ENCODE measurements at regions not wholly inside any gene's neighbourhood (a gene's known extent, or its start where the extent isn't known, plus 50 kb on each side); places are given as distances from the start of the nearest gene placed in this dataset.
"Not testable (repeated sequence)": the region's sequence is repeated elsewhere in the genome, so short reads cannot be mapped to it uniquely, and the experiment has no call there.

DNA sequence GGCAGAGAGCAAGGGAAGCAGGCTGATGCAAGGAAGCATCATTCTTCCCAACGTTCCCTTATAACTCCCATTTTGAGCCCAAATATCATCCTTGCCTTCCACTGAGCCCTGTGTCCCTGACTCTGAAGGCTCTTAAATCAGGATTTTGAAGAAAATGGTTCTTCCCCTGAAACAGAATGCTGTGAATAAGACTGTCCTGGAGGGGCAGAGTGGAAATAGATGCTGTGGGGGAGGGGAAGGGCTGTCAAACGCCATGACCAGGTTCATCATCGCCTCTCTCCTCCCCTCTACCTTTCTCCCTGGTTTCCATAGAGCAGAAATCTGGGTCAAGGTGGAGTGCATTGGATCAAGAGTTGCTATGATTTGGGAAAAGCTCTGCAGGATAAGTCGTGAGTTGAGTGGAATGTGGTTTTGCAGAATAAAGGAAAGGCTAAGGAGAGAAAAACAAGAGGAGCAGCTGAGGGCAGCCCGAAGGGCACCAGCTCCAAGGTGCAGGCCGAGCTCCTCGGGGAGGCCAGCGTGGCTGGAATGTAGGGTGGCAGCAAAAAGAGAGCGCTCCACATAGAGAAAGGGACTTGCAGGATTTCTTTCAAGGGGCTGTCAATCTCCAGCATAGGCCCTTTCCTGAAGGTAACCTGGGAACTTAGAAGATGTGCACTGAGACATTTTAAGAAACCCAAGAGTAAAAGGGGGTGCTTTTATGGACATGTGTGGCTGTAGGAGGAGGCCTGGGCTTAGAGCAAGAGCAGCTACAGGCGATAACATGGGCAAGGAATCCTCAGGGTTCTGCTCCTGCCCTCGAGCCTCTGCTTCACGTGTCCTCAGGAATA, 120.8 kb upstream of the CDYL start:
- no peak for DNase-seq (ENCODE audit: low read depth)

DNA sequence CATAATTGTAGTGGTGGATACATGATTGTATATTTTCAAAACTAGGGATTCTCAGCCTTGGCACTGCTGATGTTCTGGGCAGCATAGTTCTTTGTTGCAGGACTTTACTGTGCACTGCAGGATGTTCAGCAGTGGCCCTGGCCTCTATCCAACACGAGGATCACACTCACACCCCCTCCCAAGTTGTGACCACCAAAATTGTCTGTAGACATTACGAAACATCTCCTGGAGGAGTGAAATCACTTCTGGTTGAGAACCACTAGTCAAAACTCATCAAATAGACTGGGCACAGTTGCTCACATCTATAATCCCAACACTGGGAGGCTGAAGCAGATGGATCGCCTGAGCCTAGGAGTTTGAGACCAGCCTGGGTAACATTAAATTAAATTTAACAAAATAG, 123.1 kb upstream of the CDYL start:
- no peak for DNase-seq (ENCODE audit: low read depth)

DNA sequence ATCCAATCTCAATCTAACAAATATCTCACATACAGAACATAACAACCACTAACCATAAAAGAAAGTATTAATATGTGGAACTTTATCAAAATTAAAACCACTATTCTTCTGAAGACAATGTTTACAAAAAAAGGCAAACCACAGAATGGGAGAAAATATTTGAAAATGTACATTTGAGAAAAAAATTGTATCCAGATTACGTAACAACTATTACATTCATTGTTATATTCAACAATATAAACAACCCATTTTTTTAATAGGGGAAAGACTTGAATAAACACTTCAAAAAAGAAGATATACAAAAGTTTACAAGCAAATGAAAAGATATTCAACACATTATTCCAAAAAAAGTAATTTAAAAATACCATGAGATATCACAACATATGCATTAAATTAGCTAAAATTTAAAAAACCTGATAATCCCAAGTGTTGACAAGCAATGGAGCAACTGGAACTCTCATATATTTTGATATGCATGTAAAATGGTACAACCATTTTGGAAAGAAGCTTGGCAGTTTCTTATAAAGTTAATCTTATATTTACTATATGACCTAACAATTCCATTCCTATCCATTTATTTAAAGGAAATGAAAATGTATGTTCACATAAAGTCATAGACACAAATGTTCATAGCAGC, 124.3 kb upstream of the CDYL start:
- no peak for DNase-seq (ENCODE audit: low read depth)

DNA sequence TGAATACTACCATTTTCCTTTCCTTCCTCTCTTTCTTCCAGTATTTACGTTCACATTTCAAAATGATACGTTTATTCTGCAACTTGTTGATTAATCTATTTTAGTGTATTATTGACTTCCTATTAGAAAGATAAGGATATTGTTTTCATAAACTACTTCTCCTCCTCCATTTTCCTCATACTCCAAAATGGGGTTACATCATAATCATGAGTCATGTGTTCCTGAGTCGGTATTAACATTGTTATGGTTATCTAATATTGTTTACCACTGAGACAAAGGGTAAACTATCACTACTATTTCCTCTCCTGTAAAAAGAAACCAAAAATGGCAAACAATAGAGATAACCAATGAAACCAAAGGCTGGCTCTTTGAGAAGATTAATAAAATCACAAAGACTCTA, 126.5 kb upstream of the CDYL start:
- no peak for DNase-seq (ENCODE audit: low read depth)

DNA sequence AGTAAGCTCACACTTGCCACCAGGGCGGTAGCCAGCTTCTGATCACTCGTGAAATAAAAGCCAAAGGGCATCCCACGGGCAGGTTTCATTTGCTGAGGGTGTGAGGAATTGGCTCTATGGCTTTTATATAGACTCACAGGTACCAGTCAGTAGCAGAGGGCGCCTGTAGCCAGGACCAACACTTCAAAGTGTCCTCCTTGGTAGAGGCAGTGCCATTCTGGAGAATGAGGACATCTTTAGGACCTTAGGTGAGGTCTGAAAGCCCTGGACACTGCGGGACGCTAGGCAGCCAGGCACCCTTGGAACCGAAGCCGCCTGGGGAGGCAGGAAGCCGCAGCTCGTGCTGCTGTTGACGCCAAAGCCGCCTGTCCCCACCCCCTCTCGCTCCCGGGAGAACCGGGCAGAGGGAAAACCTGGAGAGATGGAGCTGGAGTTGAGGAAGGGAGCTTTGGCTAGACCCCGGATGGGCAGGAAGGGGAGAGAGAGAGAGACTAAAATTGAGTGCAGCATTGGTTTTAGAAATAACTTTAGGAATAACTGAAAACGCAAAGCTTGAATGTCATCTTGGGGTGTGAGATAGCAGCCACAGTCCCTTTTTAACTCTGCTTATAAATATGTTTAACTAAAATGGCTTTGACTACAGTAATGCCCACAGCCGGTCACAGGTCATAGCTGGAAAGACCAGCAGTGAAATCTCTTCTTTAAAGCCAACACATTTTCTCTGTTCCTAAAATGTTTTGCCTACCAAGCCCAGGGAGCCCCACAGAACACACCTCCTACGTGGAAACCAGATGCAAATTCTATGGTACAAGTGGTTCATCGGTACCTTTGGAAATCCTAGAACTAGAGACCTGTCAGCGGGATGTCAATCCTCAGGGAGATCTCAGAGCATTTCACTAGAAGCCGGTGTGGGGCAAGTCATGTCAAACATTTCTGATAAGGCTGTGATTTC, 128.5 kb upstream of the CDYL start:
- DNase-seq (ENCODE audit: low read depth): no peak

DNA sequence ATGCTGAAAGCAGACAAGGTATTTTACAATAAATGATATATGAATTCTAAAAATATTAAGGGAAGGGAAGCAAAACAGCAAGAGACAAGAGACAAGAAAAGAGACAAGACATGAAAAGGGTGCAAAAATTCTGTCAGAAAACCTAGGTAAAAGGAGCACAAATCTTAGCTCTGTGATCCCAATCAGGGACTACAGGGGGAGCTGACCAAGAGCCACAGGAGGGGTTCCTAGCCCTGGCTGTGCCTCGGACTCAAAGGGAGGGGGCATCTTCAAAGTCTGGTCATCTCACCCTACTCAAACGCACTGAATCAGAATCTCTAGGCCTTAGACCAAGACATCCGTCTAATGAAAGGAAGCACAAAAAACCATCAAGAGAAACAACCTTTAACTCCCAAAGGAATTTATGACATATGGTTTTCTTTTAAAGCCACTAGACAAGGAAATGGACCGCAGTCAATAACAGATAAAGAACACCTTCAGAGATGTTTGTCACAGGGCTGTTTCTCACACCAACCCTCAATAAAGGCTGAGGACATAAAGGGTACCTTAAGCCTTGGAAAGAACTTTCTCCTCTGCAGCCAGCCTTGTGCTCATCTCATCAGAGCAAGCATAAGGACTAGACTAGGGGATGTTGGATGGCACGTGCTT, 130.4 kb upstream of the CDYL start:
- no peak for DNase-seq (ENCODE audit: low read depth)

DNA sequence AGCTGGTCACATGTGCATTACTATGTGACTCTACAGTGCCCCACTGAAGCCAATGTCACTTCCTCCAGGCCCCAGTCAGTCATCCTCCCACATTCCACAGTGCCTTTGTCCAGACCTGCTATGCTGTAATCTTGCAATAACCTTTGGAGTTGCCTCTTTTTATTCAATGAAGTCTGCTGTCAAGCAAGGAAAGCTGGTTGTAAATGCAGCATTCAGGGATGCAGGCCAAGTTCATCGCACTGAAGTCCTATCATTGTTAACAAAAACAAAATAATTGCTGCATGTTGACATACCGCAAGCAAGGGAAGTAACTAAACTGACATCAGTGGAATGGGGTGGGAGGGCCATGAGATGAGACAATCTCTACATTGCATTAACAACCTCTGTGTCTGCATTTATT, 131.2 kb upstream of the CDYL start:
- DNase-seq (ENCODE audit: low read depth): no peak

DNA sequence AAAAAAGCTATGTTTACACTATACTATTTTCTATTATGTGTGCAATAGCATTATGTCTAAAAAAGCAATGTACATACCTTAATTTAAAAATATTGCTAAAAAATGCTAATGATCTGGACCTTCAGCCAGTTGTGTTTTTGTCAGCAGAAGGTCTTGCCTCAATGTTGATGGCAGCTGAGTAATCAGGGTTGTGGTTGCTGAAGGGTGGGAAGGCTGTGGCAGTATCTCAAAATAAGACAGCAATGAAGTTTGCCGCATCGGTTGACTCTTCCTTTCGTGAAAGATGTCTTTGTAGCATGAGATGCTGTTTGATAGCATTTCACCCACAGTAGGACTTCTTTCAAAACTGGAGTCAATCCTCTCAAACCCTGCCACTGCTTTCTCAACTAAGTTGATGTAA, 134.7 kb upstream of the CDYL start:
- DNase-seq (ENCODE audit: low read depth): no peak

DNA sequence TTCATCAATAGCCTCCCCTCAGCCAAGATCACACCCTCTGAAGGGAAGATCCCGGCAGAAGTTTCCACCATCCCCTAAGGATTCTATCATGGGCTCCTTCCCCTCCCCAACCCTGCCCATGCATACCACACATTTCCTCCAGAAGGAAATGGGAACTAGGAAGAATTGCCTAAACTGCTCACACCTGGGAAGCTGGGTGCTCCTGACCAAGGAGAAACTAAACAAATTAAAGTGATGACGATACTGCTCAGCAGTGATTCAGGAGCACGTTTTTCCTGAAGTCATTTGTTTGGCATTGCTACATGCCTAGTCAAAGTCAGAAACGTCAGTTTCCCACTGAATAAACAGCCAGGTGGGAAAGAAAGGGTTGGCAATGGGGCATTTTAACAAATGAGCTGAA, 136.1 kb upstream of the CDYL start:
- DNase-seq (ENCODE audit: low read depth): no peak

DNA sequence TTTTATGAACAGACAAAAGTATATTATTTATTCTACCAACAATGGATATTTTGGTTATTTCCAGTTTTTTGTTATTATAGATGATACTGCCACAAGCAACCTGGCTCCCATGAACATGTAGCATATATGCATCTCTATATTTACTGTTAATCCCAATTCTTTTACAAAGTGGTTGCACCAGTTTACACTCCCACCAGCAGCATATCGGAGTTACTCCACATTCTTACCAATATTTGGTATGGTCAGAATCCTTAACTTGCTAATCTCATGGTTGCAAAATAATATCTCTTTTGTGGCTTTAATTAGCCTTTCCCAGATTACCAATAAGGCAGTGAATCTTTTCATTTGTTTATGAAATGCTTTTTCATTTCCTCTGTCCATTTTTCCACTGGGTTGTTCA, 137.6 kb upstream of the CDYL start:
- no peak for DNase-seq (ENCODE audit: low read depth)

DNA sequence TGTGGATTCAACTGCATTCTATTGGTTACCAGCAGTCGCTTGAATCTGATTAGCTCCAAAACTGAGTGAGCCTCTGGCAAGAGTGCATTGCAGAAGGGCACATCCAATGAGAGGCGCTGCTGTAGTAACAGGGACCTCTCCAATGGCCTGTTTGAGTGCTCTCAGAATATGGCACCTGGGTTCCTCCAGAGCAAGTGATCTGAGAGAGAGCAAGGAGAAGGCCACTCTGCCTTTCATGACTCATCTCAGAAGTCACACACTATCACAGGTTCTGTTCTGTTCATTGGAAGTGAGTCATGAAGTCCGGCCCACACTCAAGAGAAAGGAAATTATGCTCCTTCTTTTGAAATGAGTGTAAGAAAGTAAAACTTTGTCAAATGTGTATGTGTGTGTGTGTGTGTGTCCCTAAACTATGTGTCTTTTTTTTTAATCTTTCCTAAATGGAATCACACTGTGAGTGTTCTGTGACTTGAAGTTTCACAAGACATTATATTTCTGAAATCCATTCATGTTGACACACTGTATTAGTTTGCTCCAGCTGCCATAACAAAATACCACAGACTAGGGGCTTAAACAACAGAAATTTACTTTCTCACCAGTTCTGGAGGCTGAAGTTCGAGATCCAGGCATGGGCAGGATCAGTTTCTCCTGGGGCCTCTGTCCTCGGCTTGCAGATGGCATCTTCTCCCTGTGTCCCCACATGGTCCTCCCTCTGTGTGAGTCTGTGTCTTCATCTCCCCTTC, 138.3 kb upstream of the CDYL start:
- no peak for DNase-seq (ENCODE audit: low read depth)

DNA sequence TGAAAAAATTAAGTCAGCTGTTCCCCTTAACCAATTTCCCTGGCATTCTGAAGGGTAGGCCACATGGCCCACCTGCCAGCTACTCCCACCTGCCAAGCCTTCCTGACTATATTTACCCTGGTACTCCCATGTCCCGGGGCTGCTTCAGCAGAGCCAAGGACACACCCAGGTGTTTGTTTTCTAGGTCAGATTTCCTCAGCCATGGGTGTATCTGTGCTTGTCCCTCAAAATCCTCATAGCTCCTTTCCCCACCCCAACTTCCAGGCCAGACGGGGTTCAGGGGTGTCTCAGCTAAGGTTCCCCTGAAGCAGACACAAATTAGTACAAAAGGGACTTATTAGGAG, 139.4 kb upstream of the CDYL start:
- DNase-seq (ENCODE audit: low read depth): no peak

DNA sequence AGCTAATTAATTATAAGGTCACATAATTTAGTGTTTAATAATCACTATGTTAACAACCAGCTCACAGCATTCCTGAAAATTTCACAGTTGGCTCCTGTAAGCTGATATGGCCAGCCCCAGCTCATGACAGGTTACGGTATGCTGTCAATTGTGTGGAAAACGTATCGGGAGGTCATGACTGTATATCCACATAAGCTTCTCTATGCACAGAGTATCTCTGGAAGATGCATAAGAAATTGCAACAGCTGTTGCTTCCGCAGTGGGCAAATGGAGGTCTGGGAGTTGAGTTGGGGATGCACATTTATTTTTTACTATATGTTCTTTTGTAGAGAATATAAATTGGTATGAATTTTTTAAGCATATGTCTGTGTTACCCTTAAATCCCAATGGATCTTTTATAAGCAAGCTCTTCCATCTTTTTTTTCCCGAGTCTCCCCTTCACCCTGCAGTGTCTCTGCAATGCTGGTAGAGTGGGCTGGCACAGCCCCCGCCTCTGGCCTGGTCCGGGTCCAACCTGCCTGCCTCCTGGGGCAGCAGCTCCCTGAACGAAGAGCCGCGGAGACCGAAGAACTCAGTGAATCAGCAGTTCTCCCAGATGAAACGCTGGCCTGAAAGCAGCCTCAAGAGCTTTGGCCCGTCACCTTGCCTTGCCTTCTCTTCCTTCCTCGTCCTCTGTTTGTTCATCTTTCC, 139.9 kb upstream of the CDYL start:
- no peak for DNase-seq (ENCODE audit: low read depth)

DNA sequence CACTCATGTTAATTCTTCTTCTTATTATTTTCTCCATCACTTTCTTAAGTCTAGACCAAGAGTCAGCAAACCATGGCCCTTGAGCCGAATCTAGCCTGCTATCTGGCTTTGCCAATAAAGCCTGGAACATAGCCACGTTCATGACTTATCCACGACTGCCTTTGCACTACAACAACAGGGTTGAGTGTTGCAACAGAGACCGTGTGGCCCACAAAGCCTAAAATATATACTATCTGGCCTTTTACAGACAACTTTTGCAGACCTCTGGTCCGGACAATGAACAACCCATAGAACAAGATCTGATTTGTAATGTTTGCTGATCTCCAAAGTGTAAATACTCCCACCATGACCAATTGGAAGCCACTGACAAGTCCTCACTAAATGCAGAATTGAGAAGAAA, 140.5 kb upstream of the CDYL start:
- no peak for DNase-seq (ENCODE audit: low read depth)

DNA sequence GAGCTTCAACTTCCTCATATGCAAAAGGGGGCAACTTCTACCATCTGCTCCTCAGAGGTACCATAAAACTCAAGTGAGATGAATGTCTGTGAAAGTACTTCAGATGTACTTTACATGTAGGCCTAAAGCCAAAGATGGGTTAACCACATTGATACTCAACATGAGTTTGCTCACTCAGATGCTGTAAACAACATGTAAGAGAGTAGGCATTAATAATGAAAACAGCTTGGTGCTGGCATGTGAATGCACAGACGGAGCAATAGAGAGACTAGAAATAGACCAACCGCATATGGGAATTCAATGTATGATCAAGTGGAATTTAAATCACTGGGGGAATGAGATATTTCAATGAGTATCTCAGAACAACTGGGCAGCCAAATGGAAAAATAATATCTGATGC, 143.8 kb upstream of the CDYL start:
- no peak for DNase-seq (ENCODE audit: low read depth)

DNA sequence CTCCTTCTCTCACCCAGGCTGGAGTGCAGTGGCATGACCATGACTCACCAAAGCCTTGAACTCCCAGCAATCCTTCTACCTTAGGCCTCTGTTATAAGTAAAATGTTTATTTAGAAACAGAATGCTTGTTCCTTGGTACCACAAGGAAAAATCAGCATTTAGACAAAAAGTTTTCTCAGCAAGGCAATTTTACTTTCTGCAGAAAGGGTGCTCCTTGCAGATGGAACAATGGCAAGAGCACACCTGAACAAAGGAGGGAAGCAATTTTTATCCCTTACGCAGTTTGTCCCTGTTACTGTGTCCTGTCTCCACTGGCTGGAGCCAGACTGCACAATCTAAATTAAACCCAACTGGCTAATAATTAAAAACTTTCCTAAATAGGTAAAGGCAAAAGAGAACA, 146.4 kb upstream of the CDYL start:
- not testable (repeated sequence) for DNase-seq (ENCODE audit: low read depth)

DNA sequence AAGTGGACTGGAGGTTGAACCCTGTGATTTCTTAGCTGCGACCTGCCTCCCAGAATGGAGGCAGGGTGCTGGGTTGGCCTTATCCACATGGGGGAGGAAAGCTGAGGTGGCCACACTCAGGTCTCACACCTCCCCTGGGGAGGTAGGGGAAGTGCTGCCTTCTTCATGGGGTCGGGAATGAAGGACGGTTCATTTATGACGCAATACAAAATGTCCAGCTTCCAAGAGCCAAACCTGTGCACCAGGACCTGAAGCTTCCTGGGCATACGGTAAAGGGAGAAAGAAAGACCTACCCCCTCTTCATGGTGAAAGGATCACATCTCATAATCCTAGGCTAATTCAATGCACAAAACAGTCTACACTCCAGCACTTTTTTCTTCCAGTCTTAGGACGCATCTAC, 150.6 kb upstream of the CDYL start:
- DNase-seq (ENCODE audit: low read depth): no peak

DNA sequence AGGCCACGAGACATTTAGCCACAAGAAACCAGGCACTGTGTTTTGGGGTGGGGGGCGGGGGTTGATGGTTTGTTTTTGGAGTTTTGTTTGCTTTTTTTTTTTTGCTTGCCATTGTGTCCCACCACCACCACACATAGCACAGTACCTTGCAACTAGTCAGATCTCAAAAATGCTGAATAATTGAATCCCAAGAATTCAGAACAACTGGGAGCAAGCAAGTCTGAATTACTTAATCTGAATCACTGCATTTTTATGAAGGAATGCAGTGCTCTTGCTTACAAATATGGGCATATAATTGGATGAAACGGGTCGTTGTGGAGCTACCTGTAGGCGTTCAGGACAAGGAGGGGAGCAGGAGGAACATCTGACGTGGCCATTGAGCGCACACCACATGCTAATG, 151.5 kb upstream of the CDYL start:
- DNase-seq (ENCODE audit: low read depth): no peak

DNA sequence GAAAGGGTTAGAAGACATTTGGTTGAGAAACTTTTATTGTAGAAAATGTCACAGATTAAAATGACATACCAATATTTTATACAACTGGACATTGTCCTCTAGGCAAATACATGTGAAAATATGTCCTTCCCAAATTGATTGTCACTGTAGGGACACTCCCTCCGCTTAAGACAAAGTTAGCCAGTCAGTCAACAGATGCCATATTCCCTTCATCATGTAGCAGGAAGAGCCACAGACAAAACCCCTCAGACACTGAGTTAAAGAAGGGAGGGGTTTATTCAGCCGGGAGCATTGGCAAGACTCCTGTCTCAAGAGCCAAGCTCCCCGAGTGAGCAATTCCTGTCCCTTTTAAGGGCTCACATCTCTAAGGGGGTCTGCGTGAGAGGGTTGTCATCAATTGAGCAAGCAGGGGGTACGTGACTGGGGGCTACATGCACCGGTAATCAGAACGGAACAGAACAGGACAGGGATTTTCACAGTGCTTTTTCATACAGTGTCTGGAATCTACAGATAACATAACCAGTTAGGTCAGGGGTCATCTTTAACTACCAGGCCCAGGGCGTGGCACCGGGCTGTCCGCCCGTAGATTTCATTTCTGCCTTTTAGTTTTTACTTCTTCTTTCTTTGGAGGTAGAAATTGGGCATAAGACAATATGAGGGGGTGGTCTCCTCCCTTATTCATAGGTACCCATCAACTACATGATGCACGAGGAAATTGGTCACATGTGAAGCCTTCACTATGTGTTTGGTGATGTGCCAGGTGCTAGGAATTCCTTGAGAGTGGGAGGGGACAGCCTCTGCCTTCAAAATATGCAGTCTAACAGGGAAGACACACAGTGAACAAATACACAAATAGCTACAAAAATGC, 155.7 kb upstream of the CDYL start:
- DNase-seq (ENCODE audit: low read depth): no peak

DNA sequence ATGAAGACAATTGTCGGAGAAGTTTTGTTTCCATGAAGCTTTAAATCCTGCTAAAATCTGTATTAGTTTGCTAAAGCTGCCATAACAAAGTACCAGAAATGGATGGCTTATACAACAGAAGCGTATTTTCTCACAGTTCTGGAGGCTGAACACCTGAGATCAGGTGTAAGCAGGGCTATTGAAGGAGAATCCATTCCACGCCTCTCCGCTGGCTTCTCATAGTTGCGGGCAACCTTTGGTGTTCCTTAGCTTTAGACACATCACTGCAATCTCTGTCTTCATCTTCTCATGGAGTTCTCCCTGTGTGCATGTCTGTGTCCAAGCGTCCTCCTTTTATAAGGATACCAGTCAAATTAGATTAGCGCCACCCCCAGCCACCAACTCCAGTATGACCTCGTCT, 159.9 kb upstream of the CDYL start:
- DNase-seq (ENCODE audit: low read depth): no peak

Measured in stimulated activated CD8-positive, alpha-beta memory T cell treated with anti-CD3 and anti-CD28 coated beads, Interleukin-12 subunit alpha, Interleukin-12 subunit beta, amount 100 ng/mL, for 1 hour (primary cell).